ENCODE measurements at regions not wholly inside any gene's neighbourhood (a gene's known extent, or its start where the extent isn't known, plus 50 kb on each side); places are given as distances from the start of the nearest gene placed in this dataset.
"Not testable (repeated sequence)": the region's sequence is repeated elsewhere in the genome, so short reads cannot be mapped to it uniquely, and the experiment has no call there.

DNA sequence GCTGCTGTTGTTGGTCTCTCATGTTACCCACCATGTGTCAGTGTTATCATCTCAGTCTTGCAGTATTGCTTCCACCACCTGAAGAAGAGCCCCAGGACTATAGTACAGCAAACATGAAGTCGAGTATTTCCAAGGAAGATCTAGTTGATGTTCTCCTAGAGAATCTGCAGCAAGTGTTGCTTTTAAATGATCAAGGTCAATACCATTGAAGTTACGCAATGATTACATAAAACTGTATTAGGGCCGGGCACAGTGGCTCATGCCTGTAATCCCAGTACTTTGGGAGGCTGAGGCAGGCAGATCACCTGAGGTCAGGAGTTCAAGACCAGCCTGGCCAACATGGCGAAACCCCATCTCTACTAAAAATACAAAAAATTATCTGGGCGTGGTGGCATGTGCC, 173.9 kb downstream of the TJP1 start:
- H3K4me1 ChIP-seq (ENCODE audit: insufficient read depth, low read length, poor library complexity, severe bottlenecking); CTCF ChIA-PET; H3K9me3 ChIP-seq (ENCODE audit: low read depth, low read length, poor library complexity, severe bottlenecking); H3K27me3 ChIP-seq (replicated peaks; ENCODE audit: insufficient read depth, low read depth, low read length, poor library complexity); BruUV-seq (replicated peaks); H3K27ac ChIP-seq (ENCODE audit: low read depth, low read length, poor library complexity, severe bottlenecking); H3K4me3 ChIP-seq (ENCODE audit: low read depth, low read length, poor library complexity, severe bottlenecking); POLR2A ChIA-PET (ENCODE audit: low non-redundant PET); H3K36me3 ChIP-seq (ENCODE audit: insufficient read depth, low read length, poor library complexity, severe bottlenecking); intact Hi-C loops (cut with micrococcal nuclease; ENCODE audit: unreplicated experiment); DNase-seq (ENCODE audit: low spot score): not testable (repeated sequence)

DNA sequence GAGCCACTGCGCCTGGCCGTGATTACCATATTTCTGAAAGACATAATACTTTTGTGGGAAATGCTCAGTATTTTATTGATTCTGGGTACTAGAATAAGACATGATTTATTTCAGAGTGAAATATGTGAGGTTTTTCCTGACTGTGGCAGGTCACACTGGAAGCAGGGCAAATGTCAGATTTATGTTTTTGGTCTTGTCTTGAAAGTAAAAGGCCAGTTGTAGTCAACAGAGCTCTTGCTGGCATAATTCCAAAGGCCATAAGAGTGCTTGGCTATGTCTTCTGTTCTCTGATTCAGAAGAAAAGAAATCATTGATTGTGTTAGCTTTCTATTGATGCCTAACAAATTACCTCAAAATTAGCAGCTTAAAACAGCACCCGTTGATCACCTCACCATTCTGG, 176.4 kb downstream of the TJP1 start:
- ChIA-PET CTCF (no interaction called here), POLR2A (ENCODE audit: low non-redundant PET) (no interaction called here)
- intact Hi-C loops (cut with micrococcal nuclease; ENCODE audit: unreplicated experiment) = no loop called here
- H3K4me1 ChIP-seq (ENCODE audit: insufficient read depth, low read length, poor library complexity, severe bottlenecking) = no peaks in the 10 kb centered on the region
- no peak overlapping the region for H3K27ac ChIP-seq (ENCODE audit: low read depth, low read length, poor library complexity, severe bottlenecking)
- H3K9me3 ChIP-seq (ENCODE audit: low read depth, low read length, poor library complexity, severe bottlenecking) = no peaks in the 10 kb centered on the region
- H3K36me3 ChIP-seq (ENCODE audit: insufficient read depth, low read length, poor library complexity, severe bottlenecking) = no peaks in the 10 kb centered on the region
- peaks cover 7% of the 10 kb centered on the region for H3K27me3 ChIP-seq (replicated peaks; ENCODE audit: insufficient read depth, low read depth, low read length, poor library complexity)
- H3K4me3 ChIP-seq (ENCODE audit: low read depth, low read length, poor library complexity, severe bottlenecking) = no peak overlapping the region
- TF ChIP-seq, protein P1, sequence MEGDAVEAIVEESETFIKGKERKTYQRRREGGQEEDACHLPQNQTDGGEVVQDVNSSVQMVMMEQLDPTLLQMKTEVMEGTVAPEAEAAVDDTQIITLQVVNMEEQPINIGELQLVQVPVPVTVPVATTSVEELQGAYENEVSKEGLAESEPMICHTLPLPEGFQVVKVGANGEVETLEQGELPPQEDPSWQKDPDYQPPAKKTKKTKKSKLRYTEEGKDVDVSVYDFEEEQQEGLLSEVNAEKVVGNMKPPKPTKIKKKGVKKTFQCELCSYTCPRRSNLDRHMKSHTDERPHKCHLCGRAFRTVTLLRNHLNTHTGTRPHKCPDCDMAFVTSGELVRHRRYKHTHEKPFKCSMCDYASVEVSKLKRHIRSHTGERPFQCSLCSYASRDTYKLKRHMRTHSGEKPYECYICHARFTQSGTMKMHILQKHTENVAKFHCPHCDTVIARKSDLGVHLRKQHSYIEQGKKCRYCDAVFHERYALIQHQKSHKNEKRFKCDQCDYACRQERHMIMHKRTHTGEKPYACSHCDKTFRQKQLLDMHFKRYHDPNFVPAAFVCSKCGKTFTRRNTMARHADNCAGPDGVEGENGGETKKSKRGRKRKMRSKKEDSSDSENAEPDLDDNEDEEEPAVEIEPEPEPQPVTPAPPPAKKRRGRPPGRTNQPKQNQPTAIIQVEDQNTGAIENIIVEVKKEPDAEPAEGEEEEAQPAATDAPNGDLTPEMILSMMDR (conservative IDR thresholded peaks at IDR 0.05; ENCODE audit: low read depth, low read length) = no peak
- no peak for TF ChIP-seq EZH2 (IDR thresholded peaks at IDR 0.05; ENCODE audit: borderline replicate concordance, low read depth, low read length, poor library complexity, severe bottlenecking)
- no TSS peak for BruUV-seq (replicated peaks)
- DNase-seq (ENCODE audit: low spot score) = no peak

DNA sequence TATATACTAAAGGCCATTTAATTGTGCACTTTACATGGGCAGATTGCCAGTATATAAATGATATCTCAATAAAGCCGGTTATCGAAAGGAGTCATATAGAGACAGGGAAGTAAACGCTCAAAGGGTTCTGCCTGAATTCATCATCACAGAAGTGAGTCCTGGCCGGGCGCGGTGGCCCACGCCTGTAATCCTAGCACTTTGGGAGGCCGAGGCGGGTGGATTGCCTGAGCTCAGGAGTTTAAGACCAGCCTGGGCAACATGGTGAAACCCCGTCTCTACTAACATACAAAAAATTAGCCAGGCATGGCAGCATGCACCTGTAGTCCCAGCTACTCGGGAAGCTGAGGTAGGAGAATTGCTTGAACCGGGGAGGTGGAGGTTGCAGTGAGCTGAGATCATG, 177.9 kb downstream of the TJP1 start:
- H3K27ac ChIP-seq (ENCODE audit: low read depth, low read length, poor library complexity, severe bottlenecking); H3K27me3 ChIP-seq (replicated peaks; ENCODE audit: insufficient read depth, low read depth, low read length, poor library complexity); intact Hi-C loops (cut with micrococcal nuclease; ENCODE audit: unreplicated experiment); H3K36me3 ChIP-seq (ENCODE audit: insufficient read depth, low read length, poor library complexity, severe bottlenecking); BruUV-seq (replicated peaks); CTCF ChIA-PET; H3K4me3 ChIP-seq (ENCODE audit: low read depth, low read length, poor library complexity, severe bottlenecking); POLR2A ChIA-PET (ENCODE audit: low non-redundant PET); DNase-seq (ENCODE audit: low spot score); H3K9me3 ChIP-seq (ENCODE audit: low read depth, low read length, poor library complexity, severe bottlenecking); H3K4me1 ChIP-seq (ENCODE audit: insufficient read depth, low read length, poor library complexity, severe bottlenecking): not testable (repeated sequence)

DNA sequence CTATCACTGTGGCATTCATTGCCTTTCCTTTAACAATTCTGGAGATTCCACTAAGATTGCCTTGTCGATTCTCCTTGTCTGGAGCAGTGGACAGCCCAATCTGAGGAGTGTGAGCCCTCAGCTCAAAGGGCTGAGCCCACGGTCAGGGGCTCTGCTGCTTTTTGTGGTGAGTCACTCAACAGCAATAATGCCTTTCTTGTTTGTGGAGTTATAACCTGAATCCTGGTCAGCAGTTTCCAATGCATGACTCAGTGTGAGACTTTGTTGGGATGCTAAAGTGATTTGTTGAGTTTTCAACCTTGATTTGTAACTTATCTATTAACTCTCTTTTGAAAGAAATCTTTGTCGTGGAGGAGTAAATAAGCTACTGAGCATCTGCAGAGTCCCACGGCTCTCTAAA, 183.5 kb downstream of the TJP1 start:
- peaks cover 14% of the 10 kb centered on the region for H3K27me3 ChIP-seq (replicated peaks; ENCODE audit: insufficient read depth, low read depth, low read length, poor library complexity)
- POLR2A ChIA-PET (ENCODE audit: low non-redundant PET) = no interaction called here
- no peak for TF ChIP-seq EZH2 (IDR thresholded peaks at IDR 0.05; ENCODE audit: borderline replicate concordance, low read depth, low read length, poor library complexity, severe bottlenecking)
- TF ChIP-seq, protein P1 (conservative IDR thresholded peaks at IDR 0.05; ENCODE audit: low read depth, low read length) = no peak
- no peak overlapping the region for H3K4me3 ChIP-seq (ENCODE audit: low read depth, low read length, poor library complexity, severe bottlenecking)
- H3K4me1 ChIP-seq (ENCODE audit: insufficient read depth, low read length, poor library complexity, severe bottlenecking) = no peaks in the 10 kb centered on the region
- no peak overlapping the region for H3K27ac ChIP-seq (ENCODE audit: low read depth, low read length, poor library complexity, severe bottlenecking)
- no peaks in the 10 kb centered on the region for H3K36me3 ChIP-seq (ENCODE audit: insufficient read depth, low read length, poor library complexity, severe bottlenecking)
- intact Hi-C loops (cut with micrococcal nuclease; ENCODE audit: unreplicated experiment) = no loop called here
- no TSS peak for BruUV-seq (replicated peaks)
- CTCF ChIA-PET = no interaction called here
- H3K9me3 ChIP-seq (ENCODE audit: low read depth, low read length, poor library complexity, severe bottlenecking) = no peaks in the 10 kb centered on the region
- DNase-seq (ENCODE audit: low spot score) = no peak

Data from A673 (cell line).